Left ventricle myocardium inferior (tissue), 1 donor: ENCODE measurements at regions not wholly inside any gene's neighbourhood (a gene's known extent, or its start where the extent isn't known, plus 50 kb on each side); places are given as distances from the start of the nearest gene placed in this dataset.
"Not testable (repeated sequence)": the region's sequence is repeated elsewhere in the genome, so short reads cannot be mapped to it uniquely, and the experiment has no call there.

ENCODE experiments used
- DNase-seq: peaks from one replicate; pipeline ENCODE4 v3.0.0-alpha.2; 2020
- H3K27ac ChIP-seq: fragments of 200-600 bp; replicated peaks from 2 replicates; pipeline ENCODE4 v1.8.0; 2021
- H3K27me3 ChIP-seq: fragments of 200-600 bp; 2 replicates; pipeline ENCODE4 v1.8.0; 2021; ENCODE audit warnings: low read depth
- H3K36me3 ChIP-seq: fragments of 200-600 bp; 2 replicates; pipeline ENCODE4 v1.8.0; 2021
- H3K4me1 ChIP-seq: fragments of 200-600 bp; 2 replicates; pipeline ENCODE4 v1.8.0; 2021
- H3K4me3 ChIP-seq: fragments of 200-600 bp; 2 replicates; pipeline ENCODE4 v1.8.0; 2021; ENCODE audit warnings: mild to moderate bottlenecking, moderate library complexity
- H3K9me3 ChIP-seq: fragments of 200-600 bp; replicated peaks from 2 replicates; pipeline ENCODE4 v1.8.0; 2021
- CTCF ChIP-seq: fragments of 200-600 bp; IDR thresholded peaks from 2 replicates; pipeline ENCODE4 v1.8.0; 2021; ENCODE audit warnings: antibody characterized with exemption, mild to moderate bottlenecking, borderline replicate concordance
- intact Hi-C: fragments of 100-400 bp; cut with micrococcal nuclease; formaldehyde crosslinking; loops from one replicate; pipeline ENCODE4 v1.11.0; 2022
- donor health status: DM: no; HTN: yes; CAD: no; lungs with severe emphysema.

- Histone ChIP-seq H3K27me3 (peaks cover 59% of the 10 kb centered on the region), H3K4me3 (no peak overlapping the region), H3K4me1 (no peaks in the 10 kb centered on the region), H3K27ac (no peak overlapping the region), H3K36me3 (no peaks in the 10 kb centered on the region), H3K9me3 (no peaks in the 10 kb centered on the region)
- no peak for TF ChIP-seq CTCF
- intact Hi-C loops: no loop called here
- DNase-seq: no peak
These were observed 197.8 kb downstream of the CTTN start for GRCh38 chr11:70596091-70596490.

DNA sequence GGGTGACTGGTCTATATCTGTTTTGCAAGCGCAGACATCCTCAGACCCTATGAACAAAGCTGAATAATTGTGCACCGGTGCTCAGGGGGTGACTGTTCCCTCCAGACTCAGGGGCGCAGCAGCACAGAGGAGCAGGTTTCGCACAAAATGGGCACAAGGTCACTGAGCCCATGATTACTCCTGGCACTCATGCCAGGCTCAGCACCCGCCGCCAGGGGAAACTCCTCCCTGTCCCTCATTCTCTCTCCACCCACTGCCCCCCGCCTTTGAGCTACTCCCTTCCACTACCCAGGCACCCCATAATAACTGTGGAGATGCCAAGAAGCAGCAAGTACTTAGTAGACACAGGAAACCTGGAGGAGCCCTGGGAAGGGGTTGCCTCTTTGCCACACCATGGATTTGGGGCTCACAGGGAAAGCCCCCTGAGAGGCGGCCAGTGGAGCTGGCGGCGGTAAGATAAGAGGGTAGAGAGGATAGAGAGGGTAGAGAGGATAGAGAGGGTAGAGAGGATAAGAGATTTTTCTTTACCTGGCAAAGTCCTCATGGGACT is 198.8 kb downstream of the CTTN start:
- Histone ChIP-seq H3K9me3 (no peaks in the 10 kb centered on the region), H3K27me3 (peaks cover 58% of the 10 kb centered on the region)
- TF ChIP-seq CTCF: no peak

DNA sequence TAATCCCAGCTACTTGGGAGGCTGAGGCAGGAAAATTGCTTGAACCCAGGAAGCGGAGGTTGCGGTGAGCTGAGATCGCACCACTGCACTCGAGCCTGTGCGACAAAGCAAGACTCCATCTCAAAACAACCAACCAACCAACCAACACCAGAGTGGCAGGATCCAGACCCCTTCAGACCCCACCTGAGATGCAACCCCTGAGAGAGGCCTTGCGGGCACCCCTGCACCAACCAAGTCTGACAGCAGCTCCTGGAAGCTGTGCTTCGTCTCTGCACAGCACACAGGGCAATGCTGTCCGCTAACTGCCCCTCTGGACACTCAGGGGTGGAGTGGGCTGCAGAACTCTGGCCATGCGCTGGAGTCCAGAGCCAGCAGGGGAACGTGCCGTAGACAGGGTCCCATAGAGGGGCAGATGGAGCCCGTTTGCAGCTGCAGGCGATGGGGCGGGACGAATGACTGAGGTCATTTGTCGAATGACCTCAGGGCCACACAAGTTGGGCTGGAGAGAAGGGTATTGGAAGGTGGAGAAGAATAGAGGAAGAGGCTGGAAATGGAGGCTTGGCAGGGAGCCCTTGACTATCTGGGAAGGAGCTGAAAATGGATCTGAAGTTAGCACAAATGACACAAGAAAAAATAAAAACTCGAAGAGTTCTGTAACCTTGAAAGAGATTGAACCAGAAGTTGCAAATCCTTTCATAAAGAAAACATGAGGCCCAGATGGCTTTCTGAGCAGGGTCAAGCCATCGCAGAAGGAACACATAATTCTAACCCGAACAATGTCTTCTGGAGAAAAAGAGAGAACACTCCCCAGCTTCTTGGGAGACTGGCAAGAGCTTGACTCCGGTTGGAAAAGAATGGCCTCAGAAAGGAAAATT is 199.7 kb downstream of the CTTN start:
- TF ChIP-seq CTCF: no peak
- intact Hi-C loops: no loop called here

More for the DNA sequence above, 198.8 kb downstream of the CTTN start:
- Histone ChIP-seq H3K27ac (no peak overlapping the region), H3K4me1 (no peaks in the 10 kb centered on the region), H3K4me3 (no peak overlapping the region), H3K36me3 (no peaks in the 10 kb centered on the region)
- DNase-seq: no peak
- intact Hi-C loops: no loop called here

DNA sequence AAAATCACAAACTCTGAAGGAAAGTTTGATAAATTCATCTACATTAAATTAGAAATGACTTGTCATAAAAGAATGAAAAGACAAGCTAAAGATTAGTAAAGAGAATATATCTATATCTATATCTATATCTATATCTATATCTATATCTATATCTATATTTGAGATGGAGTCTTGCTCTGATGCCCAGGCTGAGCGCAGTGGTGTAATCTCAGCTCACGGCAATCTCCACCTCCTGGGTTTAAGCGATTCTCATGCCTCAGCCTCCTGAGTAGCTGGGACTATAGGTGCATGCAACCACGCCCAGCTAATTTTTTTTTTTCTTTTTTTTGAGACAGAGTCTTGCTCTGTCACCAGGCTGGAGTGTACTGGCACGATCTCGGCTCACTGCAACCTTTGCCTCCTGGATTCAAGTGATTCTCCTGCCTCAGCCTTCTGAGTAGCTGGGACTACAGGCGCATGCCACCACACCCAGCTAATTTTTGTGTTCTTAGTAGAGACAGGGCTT is 202.6 kb downstream of the CTTN start:
- H3K36me3 ChIP-seq, H3K4me1 ChIP-seq, H3K9me3 ChIP-seq, H3K27ac ChIP-seq, H3K4me3 ChIP-seq, intact Hi-C loops, DNase-seq: not testable (repeated sequence)
- peaks cover 38% of the 10 kb centered on the region for H3K27me3 ChIP-seq

More for the DNA sequence above, 199.7 kb downstream of the CTTN start:
- peaks cover 50% of the 10 kb centered on the region for H3K27me3 ChIP-seq
- DNase-seq: no peak
- no peak overlapping the region for H3K4me3 ChIP-seq
- H3K9me3 ChIP-seq: no peaks in the 10 kb centered on the region
- H3K4me1 ChIP-seq: no peaks in the 10 kb centered on the region
- H3K27ac ChIP-seq: no peak overlapping the region
- H3K36me3 ChIP-seq: no peaks in the 10 kb centered on the region

DNA sequence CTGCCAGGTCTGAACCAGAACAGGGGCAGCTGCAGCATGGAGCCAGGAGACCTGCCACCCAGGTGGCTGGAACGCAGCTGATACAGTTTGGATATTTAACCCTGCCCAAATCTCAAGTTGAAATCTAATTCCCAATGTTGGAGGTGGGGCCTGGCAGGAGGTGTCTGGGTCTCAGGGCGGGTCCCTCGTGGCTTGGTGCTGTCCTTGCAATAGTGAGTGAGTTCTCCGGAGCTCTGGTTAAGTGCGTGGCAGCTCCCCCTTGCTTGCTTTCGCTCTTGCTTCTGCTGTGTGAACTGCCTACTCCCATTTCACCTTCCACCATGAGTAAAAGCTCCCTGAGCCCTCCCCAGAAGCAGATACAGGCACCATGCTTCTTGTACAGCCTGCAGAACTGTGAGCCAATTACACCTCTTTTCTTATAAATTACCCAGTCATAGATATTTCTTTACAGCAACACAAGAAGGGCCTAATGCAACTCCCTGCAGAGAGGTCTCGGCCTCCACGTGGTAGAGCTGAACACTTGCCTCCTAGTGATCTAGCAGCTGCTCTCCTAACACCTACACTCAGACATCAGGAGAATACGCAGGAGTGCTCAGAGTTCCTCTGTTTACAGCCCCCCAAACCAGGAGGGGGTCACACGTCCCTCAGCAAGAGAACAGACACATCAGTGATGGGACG is 203.7 kb downstream of the CTTN start:
- Histone ChIP-seq H3K36me3 (no peaks in the 10 kb centered on the region), H3K4me1 (no peaks in the 10 kb centered on the region), H3K27ac (no peak overlapping the region), H3K9me3 (no peaks in the 10 kb centered on the region), H3K4me3 (no peak overlapping the region), H3K27me3 (peaks cover 28% of the 10 kb centered on the region)
- intact Hi-C loops: no loop called here
- TF ChIP-seq CTCF: no peak
- no peak for DNase-seq
